RWPE2 (cell line): ENCODE measurements at regions not wholly inside any gene's neighbourhood (a gene's known extent, or its start where the extent isn't known, plus 50 kb on each side); places are given as distances from the start of the nearest gene placed in this dataset.

Source experiments
- ATAC-seq: fragments of 200-7000 bp; cut with Tn5 transposase; 3 replicates; pipeline ENCODE4 v1.9.1; 2021; ENCODE audit warnings: low read depth
- DNase-seq: peaks from one replicate; pipeline ENCODE4 v3.0.0-alpha.2; 2020; ENCODE audit warnings: low spot score
- H3K27ac ChIP-seq: fragments of 450-650 bp; 2 replicates; pipeline ENCODE4 v1.5.1; 2017; ENCODE audit warnings: mild to moderate bottlenecking; ENCODE audit not compliant: poor library complexity, severe bottlenecking
- H3K27me3 ChIP-seq: fragments of 250-450 bp; sonication (Bioruptor Pico); 2 replicates; pipeline ENCODE4 v1.5.1; 2021; ENCODE audit warnings: mild to moderate bottlenecking, moderate library complexity; ENCODE audit not compliant: insufficient read depth, poor library complexity, severe bottlenecking
- H3K36me3 ChIP-seq: fragments of 250-450 bp; sonication (Bioruptor Pico); 2 replicates; pipeline ENCODE4 v1.5.1; 2020; ENCODE audit warnings: low read depth, mild to moderate bottlenecking, moderate library complexity
- H3K4me1 ChIP-seq: fragments of 250-450 bp; sonication (Bioruptor Pico); 2 replicates; pipeline ENCODE4 v1.5.1; 2021; ENCODE audit warnings: mild to moderate bottlenecking, moderate library complexity; ENCODE audit not compliant: insufficient read depth, poor library complexity, severe bottlenecking
- H3K4me3 ChIP-seq: fragments of 250-450 bp; sonication (Bioruptor Pico); 2 replicates; pipeline ENCODE4 v1.5.1; 2021; ENCODE audit warnings: mild to moderate bottlenecking, moderate library complexity; ENCODE audit not compliant: severe bottlenecking
- H3K9me3 ChIP-seq: fragments of 250-450 bp; sonication (Bioruptor Pico); 2 replicates; pipeline ENCODE4 v1.5.1; 2021; ENCODE audit warnings: mild to moderate bottlenecking, moderate library complexity; ENCODE audit not compliant: severe bottlenecking
- CTCF ChIP-seq: fragments of 450-650 bp; IDR thresholded peaks from one replicate; pipeline ENCODE4 v1.5.1; 2017; ENCODE audit warnings: mild to moderate bottlenecking, moderate library complexity; ENCODE audit not compliant: poor library complexity, severe bottlenecking

- no peak for TF ChIP-seq CTCF
- no peak overlapping the region for H3K27ac ChIP-seq
- ATAC-seq, result no peak
- no peaks in the 10 kb centered on the region for H3K4me1 ChIP-seq
- no peak overlapping the region for H3K4me3 ChIP-seq
- no peak for DNase-seq
- no peaks in the 10 kb centered on the region for H3K36me3 ChIP-seq
- no peaks in the 10 kb centered on the region for H3K9me3 ChIP-seq
- no peaks in the 10 kb centered on the region for H3K27me3 ChIP-seq
These were observed 67.8 kb upstream of the HNMT start for GRCh38 chr2:137896467-137896866.

DNA sequence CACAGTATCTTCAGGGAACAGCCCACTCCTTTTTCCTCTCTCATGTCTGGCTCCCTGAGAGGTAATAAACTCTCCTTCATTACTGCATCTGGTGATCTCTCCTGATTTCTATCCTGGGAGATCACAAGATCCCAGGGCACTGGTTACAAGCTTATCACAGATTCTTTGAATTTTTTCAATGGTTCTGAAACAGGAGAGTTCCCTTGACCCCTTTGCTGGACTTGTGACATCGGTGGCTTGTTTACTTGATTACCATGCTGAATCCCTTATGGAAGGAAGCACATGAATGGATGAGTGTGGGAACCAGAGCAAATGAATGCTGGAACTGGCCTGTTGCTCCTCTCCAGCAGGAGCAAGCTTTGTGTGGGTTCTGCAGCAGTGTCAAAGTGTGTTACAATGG is 67.2 kb upstream of the HNMT start:
- Histone ChIP-seq H3K9me3 (no peaks in the 10 kb centered on the region), H3K27me3 (no peaks in the 10 kb centered on the region), H3K36me3 (no peaks in the 10 kb centered on the region), H3K4me3 (no peak overlapping the region), H3K4me1 (no peaks in the 10 kb centered on the region), H3K27ac (no peak overlapping the region)
- no peak for DNase-seq
- TF ChIP-seq CTCF, result no peak
- ATAC-seq, result no peak

DNA sequence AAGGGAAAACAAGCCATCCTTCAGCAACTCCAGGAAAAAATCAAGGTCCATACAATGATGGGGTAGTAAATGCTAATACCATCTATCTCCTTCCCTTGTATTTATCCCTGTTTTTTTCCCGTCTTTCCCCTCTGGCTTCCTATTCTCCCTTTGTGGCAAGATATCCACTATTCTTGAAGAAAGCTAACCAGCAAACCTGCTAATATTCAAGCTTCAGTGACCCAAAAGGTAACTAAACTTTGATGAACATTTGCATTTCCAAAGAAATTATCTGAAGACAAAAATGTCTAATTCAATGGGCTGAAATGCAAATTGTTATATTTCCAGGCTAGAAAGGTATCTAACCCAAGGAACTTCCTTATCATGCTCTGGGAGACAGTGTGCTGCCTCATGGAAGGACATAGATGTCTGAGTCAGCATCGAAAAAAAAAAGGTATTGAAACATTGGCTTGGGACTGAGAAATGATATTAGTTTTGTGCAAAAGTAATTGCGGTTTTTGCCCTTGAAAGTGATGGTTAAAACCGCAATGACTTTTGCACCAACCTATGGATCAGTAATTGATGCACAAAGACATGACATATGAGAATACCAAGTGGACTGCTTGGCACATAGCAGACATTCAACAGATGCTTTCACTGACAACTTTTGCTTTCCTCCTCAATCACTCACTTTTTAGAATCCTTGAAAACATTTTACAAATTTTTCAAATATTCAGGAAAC is 63.7 kb upstream of the HNMT start:
- Histone ChIP-seq H3K27me3 (no peaks in the 10 kb centered on the region), H3K4me1 (no peaks in the 10 kb centered on the region), H3K27ac (no peak overlapping the region), H3K9me3 (no peaks in the 10 kb centered on the region), H3K36me3 (no peaks in the 10 kb centered on the region), H3K4me3 (no peak overlapping the region)
- DNase-seq (no peak), ATAC-seq (no peak)
- TF ChIP-seq CTCF, result no peak

- Histone ChIP-seq H3K4me3 (no peak overlapping the region), H3K9me3 (no peaks in the 10 kb centered on the region), H3K4me1 (no peaks in the 10 kb centered on the region), H3K27me3 (no peaks in the 10 kb centered on the region), H3K36me3 (no peaks in the 10 kb centered on the region), H3K27ac (no peak overlapping the region)
- ATAC-seq (no peak), DNase-seq (no peak)
- peak; percentile 74 for TF ChIP-seq CTCF
These were observed 53.6 kb upstream of the HNMT start for GRCh38 chr2:137910641-137911040.

- Histone ChIP-seq H3K9me3 (no peaks in the 10 kb centered on the region), H3K4me3 (no peak overlapping the region), H3K27me3 (no peaks in the 10 kb centered on the region), H3K27ac (no peak overlapping the region), H3K36me3 (no peaks in the 10 kb centered on the region), H3K4me1 (no peaks in the 10 kb centered on the region)
- no peak for TF ChIP-seq CTCF
- ATAC-seq, result no peak
- DNase-seq, result no peak
These were observed 51.9 kb upstream of the HNMT start for GRCh38 chr2:137912371-137912770.
